ENCODE measurements at regions not wholly inside any gene's neighbourhood (a gene's known extent, or its start where the extent isn't known, plus 50 kb on each side); places are given as distances from the start of the nearest gene placed in this dataset.

- no peak for DNase-seq
These were observed 1870.5 kb upstream of the TENM3 start for GRCh38 chr4:180372691-180373090.

DNA sequence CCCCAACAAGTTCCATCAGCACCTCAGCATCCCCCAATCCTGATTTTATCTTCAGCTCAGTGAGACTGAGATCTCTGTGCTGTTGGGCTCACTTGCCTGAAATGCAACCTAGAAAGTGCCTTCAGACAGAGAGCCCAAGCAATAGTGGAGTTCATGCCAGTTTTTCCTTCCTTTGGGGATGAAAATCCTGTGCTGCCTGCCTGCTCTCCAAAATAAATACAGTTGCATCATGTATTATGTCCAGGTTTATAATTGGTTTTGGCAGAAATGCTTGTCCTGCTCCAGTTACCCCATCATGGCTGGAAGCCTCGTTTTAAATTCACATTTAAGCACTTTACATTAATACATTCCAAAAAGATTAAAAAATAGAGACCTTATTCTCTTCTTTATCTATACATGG lies 1865.5 kb upstream of the TENM3 start:
- DNase-seq, result no peak

DNA sequence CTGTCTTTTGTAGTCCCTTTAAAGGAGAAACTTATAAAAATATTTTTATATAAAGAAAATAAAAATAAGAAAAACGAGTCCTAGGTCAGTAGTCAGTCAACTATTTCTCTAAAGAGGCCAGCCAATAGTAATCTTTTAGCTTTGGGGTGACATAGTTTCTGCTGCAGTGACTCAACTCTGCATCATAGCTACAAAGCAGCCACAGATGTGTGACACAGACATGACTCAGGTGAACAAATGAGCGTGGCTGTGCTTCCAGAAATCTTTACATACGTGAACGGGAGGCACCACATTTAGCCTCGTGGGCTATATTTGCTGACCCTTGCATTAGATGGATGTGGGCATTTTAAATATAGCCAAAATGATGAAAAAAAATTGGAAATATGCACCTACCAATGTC lies 1862.5 kb upstream of the TENM3 start:
- no peak for DNase-seq

GRCh38 chr4:180391613-180392012 lies 1851.6 kb upstream of the TENM3 start:
- DNase-seq, result no peak

- DNase-seq, result no peak
These were observed 1848.9 kb upstream of the TENM3 start for GRCh38 chr4:180394312-180394711.

DNA sequence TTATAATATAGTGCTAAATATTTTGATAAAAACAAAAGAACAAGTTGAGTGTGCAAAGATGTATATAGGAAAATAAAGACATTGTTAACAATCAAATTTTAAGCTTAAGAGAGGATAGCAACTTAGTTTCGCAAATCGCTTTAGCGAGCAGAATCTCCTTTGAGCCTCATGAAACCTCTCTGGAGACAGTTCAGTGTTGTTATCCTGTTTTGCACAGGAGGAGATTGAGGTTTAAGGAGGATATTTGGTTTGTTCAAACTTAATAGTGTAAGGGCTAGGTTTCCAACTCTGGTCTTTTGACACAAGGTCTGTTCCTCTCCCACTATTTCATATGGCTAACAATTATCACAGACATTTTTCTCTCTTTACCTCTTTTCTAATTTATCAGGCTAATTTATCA lies 1848.5 kb upstream of the TENM3 start:
- DNase-seq, result no peak

- no peak for DNase-seq
These were observed 1844.6 kb upstream of the TENM3 start for GRCh38 chr4:180398564-180398963.

- DNase-seq, result no peak
These were observed 1835.8 kb upstream of the TENM3 start for GRCh38 chr4:180407275-180407885.

DNA sequence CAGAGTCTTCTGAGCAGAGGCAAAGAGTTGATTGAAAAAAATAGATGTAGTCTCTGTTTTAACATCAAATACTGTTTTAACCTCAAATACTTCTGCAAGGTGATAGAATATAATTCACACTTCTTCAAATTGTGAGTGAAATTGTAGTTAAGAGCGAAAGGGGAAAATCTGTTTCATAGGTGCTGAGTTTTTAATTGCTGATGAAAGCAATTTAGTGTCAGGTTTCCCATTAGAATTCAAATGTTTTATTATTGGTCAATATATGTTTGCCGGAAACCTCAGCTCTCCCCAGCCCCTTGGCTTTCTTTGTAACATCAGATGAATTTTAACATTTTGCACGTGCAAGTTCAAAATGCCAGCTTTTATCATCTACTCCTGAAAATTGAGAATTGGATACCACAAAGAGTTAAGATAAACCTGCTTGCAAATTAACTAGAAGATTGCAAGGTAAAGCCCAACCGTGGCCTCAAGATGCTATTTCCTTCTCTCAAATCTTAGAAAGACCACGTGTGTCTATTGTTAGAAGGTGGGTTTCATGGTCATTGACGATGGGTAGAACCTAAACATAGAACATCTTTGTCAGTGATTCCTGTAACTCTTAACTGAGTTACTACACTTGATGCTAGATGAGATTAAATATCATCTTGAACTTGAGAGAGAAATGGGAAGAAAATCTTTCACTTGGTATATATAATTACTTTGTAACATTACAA lies 1824.2 kb upstream of the TENM3 start:
- DNase-seq, result no peak

DNA sequence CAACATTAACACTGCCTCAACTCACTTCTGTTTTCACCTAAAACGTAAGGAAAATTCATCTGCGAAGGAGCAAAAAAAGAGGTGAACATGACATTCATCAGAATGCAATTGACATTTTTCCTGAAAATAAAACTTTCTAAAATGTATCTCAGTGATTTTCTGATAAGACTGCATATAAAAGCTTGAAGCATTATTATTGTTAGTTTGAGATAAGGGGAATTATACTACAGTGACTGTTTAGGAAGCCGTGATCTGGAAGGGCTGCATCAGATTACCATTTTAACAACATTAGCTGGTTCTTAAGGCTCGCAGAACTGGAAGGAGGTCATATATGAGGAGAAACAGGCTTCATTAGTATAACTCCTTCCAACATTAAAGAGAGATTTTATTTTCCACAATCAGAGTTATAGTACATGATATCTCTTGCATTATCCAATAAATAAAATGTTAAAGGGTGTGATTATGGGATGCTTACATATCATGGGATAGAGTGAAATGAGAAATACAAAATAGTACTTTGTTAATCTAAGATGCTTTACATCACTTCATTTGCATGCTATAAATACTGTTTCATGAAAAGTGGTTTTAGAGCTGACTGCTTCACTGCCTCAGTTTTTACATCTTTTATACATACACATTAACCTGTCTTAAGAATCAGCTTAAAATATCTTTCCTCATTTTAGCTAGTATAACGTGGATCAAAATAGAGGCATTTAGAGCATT lies 1820.1 kb upstream of the TENM3 start:
- DNase-seq, result no peak

DNA sequence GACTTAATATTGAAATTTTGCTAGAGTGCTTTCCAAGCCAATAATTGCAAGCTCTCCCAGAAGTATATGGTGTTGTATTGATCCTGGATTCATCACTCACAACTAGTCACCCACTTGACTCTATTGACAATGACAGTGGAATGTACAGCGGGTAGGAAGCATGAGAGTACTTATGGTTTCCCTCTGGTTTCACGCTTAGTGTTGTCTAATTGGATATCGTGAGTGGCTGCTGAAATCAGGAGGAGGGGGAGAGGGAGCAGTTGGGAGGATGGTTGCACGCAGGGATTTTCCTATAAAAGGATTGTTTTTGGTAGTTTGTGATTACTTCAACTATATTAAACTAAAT lies 1819.5 kb upstream of the TENM3 start:
- no peak for DNase-seq

- DNase-seq, result no peak
These were observed 1816.3 kb upstream of the TENM3 start for GRCh38 chr4:180426938-180427337.

DNA sequence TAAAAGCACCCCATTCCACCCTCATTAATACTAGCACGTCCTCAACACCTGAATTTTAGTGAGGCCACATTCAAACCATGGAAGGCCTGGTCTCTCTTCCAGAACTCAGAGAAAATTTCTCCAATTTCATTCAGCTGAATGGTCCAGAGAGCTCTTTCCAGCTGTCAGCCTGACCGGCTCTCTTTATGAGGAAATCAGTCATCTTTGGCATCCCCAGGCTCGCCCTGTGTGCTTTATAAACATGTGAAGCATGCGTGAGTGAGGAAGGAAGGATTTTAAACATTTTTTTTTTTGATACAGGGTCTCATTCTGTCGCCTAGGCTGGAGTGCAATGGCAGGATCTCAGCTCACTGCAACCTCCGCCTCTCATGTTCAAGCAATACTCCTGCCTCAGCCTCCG lies 1812.9 kb upstream of the TENM3 start:
- no peak for DNase-seq

- DNase-seq, result no peak
These were observed 1808.9 kb upstream of the TENM3 start for GRCh38 chr4:180434131-180434895.

DNA sequence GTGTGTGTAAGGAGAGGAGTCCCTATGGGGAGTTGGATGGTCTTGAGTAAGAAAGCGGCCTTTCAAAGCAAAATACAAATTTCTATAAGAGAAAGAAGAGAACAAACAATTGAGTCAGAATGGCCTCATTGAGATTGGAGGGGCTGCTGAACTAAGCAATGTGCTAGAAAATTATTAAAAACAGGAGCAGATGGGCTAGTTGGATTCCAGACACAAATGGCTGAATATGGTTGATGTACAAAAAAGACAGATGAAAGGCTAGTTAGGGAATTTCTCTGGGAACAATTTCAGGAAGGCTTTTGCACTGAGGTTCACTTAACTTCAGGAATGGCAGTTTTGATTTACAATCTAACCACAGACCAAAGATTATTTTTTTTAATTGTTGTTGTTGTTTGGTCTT lies 1806.8 kb upstream of the TENM3 start:
- no peak for DNase-seq

GRCh38 chr4:180437601-180438000 lies 1805.6 kb upstream of the TENM3 start:
- DNase-seq, result no peak

DNA sequence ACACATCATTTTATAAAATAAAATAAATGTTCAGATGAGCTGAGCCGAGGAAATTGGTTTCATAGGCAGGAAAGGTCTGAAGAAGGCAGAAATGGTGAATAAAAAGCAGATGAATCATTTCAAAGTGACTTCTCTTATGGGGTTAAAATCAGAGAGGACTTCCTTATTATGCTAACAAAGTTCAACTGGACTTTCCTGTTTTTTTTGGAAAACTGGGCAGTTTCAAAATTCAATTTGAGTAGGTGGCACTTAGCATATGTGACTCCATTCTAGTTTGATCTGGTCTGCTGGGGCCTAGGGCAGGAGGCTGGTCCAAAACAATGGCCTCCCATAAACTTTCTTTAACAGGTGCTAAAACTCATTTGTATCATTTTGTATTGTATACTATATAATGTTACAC lies 1794.9 kb upstream of the TENM3 start:
- no peak for DNase-seq

GRCh38 chr4:180449395-180449956 lies 1793.7 kb upstream of the TENM3 start:
- DNase-seq, result no peak

DNA sequence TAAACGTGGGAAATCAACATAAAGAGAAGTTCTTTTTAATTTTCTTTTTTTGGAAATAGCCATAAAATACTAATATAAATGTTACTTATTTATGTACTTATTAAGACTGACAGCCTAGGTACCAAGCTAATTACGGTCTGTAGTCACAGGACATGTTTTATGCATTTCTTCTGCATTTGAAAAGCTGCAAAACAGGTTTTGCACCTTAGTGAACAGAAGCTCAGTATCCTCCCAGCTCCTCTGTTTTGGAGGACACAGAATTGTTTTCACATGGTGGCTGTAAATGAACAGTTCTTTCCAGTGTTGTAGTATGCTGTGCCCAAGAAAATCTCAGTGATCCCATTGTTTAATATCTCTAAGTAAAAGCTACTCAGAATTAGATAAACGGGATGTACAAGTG lies 1788.0 kb upstream of the TENM3 start:
- no peak for DNase-seq

GRCh38 chr4:180456928-180457327 lies 1786.3 kb upstream of the TENM3 start:
- DNase-seq, result no peak

DNA sequence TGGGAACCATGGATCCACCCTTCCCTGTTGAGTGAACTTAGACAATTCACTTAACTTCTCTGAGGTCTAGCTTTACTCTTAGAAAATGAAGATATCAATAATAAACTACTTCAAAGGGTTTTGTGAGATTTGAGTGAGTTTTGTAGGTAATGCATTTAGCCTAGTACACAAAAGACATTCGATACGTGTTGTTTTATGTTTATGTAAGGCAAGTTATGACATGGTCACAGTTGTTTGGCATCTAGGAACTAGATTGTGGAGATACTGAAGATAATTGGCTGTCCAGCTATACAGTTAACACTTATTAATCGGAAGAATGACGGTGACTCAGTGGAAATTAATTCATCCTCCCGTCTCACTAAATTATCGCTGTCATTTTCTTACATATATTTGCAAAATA lies 1781.1 kb upstream of the TENM3 start:
- DNase-seq, result no peak

GRCh38 chr4:180465364-180465763 lies 1777.8 kb upstream of the TENM3 start:
- DNase-seq, result no peak

DNA sequence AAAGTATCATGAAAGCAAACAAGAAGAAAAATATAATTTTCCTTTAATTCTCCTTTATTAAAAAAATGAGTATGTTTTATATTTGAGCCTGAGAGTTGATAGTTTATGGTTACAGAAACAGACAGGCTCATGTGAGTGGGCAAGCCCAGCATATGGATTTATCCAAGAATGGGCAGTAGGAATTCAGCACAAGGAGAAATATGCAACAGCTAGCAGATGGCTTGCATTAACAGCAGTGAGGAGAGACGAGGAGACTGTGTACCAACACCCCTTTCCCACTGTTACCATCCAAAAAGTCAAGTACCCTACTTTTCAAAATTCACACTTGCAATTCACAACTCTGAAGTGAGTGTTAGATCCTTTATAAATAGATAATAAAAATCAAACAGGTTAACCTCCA lies 1760.2 kb upstream of the TENM3 start:
- no peak for DNase-seq
